Ectodermal cell (in vitro differentiated cells): ENCODE measurements at regions not wholly inside any gene's neighbourhood (a gene's known extent, or its start where the extent isn't known, plus 50 kb on each side); places are given as distances from the start of the nearest gene placed in this dataset.
"Not testable (repeated sequence)": the region's sequence is repeated elsewhere in the genome, so short reads cannot be mapped to it uniquely, and the experiment has no call there.

ENCODE experiments used
- H3K27ac ChIP-seq: 2 replicates; pipeline ENCODE4 v1.7.0; 2013; ENCODE audit warnings: mild to moderate bottlenecking, low read depth, low read length; ENCODE audit not compliant: insufficient read depth, poor library complexity, severe bottlenecking
- H3K27me3 ChIP-seq: 2 replicates; pipeline ENCODE4 v1.7.0; 2013; ENCODE audit warnings: mild to moderate bottlenecking, low read length; ENCODE audit not compliant: insufficient read depth, control insufficient read depth, poor library complexity, severe bottlenecking
- H3K36me3 ChIP-seq: one replicate; pipeline ENCODE4 v1.7.0; 2013; ENCODE audit warnings: low read length; ENCODE audit not compliant: control insufficient read depth, insufficient read depth
- H3K4me1 ChIP-seq: one replicate; pipeline ENCODE4 v1.7.0; 2013; ENCODE audit warnings: low read length; ENCODE audit not compliant: control insufficient read depth, insufficient read depth
- H3K4me3 ChIP-seq: 2 replicates; pipeline ENCODE4 v1.7.0; 2013; ENCODE audit warnings: low read depth, low read length, control low read depth; ENCODE audit not compliant: insufficient read depth
- H3K9me3 ChIP-seq: 2 replicates; pipeline ENCODE4 v1.7.0; 2013; ENCODE audit warnings: mild to moderate bottlenecking, low read length, moderate library complexity; ENCODE audit not compliant: control insufficient read depth
- WGBS, 2 experiments: methylation state at CpG; one replicate each; pipeline ENCODE4 v1.1.7; 2013; ENCODE audit warnings: missing lambda C conversion rate in 2 of 2; 5-methylcytosine and 5-hydroxymethylcytosine counted together

- not testable (repeated sequence) for H3K9me3 ChIP-seq, H3K36me3 ChIP-seq, H3K27ac ChIP-seq, H3K27me3 ChIP-seq, H3K4me1 ChIP-seq, H3K4me3 ChIP-seq
- WGBS, 2 experiments = no CpG with 5 or more reads among the region's 1 CpG
Measured at GRCh38 chr1:149208836-149209235, 105.5 kb upstream of the NBPF9 start.

- H3K27me3 ChIP-seq, H3K36me3 ChIP-seq, H3K27ac ChIP-seq, H3K4me1 ChIP-seq, H3K4me3 ChIP-seq, H3K9me3 ChIP-seq: not testable (repeated sequence)
- WGBS, 2 experiments = no CpG with 5 or more reads among the region's 5 CpGs
Measured at GRCh38 chr1:149211757-149212420, 108.5 kb upstream of the NBPF9 start.

GRCh38 chr1:149212946-149213345 lies 109.6 kb upstream of the NBPF9 start:
- not testable (repeated sequence) for H3K27ac ChIP-seq, H3K27me3 ChIP-seq, H3K4me3 ChIP-seq, H3K4me1 ChIP-seq, H3K9me3 ChIP-seq, H3K36me3 ChIP-seq
- no CpG with 5 or more reads among the region's 3 CpGs for WGBS, 2 experiments

- no CpG with 5 or more reads among the region's 2 CpGs for WGBS, 2 experiments
- H3K4me3 ChIP-seq, H3K36me3 ChIP-seq, H3K4me1 ChIP-seq, H3K27me3 ChIP-seq, H3K9me3 ChIP-seq, H3K27ac ChIP-seq: not testable (repeated sequence)
Measured at GRCh38 chr1:149213673-149214072, 110.3 kb upstream of the NBPF9 start.

GRCh38 chr1:149218080-149218988 lies 115.0 kb upstream of the NBPF9 start:
- not testable (repeated sequence) for H3K4me3 ChIP-seq, H3K27me3 ChIP-seq, H3K27ac ChIP-seq, H3K36me3 ChIP-seq, H3K4me1 ChIP-seq, H3K9me3 ChIP-seq
- WGBS, 2 experiments = no CpG with 5 or more reads among the region's 7 CpGs

- not testable (repeated sequence) for H3K27ac ChIP-seq, H3K4me3 ChIP-seq, H3K9me3 ChIP-seq, H3K4me1 ChIP-seq, H3K36me3 ChIP-seq, H3K27me3 ChIP-seq
- no CpG with 5 or more reads among the region's 3 CpGs for WGBS, 2 experiments
Measured at GRCh38 chr1:149219539-149219938, 116.2 kb upstream of the NBPF9 start.

- no CpG with 5 or more reads among the region's 4 CpGs for WGBS, 2 experiments
Measured at GRCh38 chr1:149220463-149221074, 117.2 kb upstream of the NBPF9 start.

GRCh38 chr1:149227933-149228665 lies 124.7 kb upstream of the NBPF9 start:
- not testable (repeated sequence) for H3K27ac ChIP-seq, H3K4me1 ChIP-seq, H3K36me3 ChIP-seq, H3K27me3 ChIP-seq, H3K4me3 ChIP-seq, H3K9me3 ChIP-seq
- 80 to 92% methylated on average over 1 of the region's 7 CpGs for WGBS, 2 experiments

More at GRCh38 chr1:149220463-149221074, 117.2 kb upstream of the NBPF9 start:
- not testable (repeated sequence) for H3K4me1 ChIP-seq, H3K27me3 ChIP-seq, H3K4me3 ChIP-seq, H3K27ac ChIP-seq, H3K36me3 ChIP-seq, H3K9me3 ChIP-seq

- H3K4me1 ChIP-seq, H3K4me3 ChIP-seq, H3K36me3 ChIP-seq, H3K27me3 ChIP-seq, H3K9me3 ChIP-seq, H3K27ac ChIP-seq: not testable (repeated sequence)
- no CpG with 5 or more reads among the region's 9 CpGs for whole genome bisulfite sequencing, 2 experiments
Measured at GRCh38 chr1:149228672-149229585, 125.6 kb upstream of the NBPF9 start.
